H9 (cell line): ENCODE measurements at regions not wholly inside any gene's neighbourhood (a gene's known extent, or its start where the extent isn't known, plus 50 kb on each side); places are given as distances from the start of the nearest gene placed in this dataset.
A peak's percentile ranks its signal among the peaks of the same experiment; 100 is the strongest.

Experiments used
- DNase-seq: peaks from one replicate; pipeline ENCODE4 v3.0.0-alpha.2; 2017
- H2AFZ ChIP-seq: one replicate; pipeline ENCODE4 v1.6.1; 2013; ENCODE audit warnings: mild to moderate bottlenecking, low read length, control low read depth, moderate library complexity
- H2AK5ac ChIP-seq: 2 replicates; pipeline ENCODE4 v1.6.1; 2013; ENCODE audit warnings: low read length, control low read depth, mixed read lengths; ENCODE audit not compliant: insufficient read length
- H2BK120ac ChIP-seq: one replicate; pipeline ENCODE4 v1.6.1; 2013; ENCODE audit warnings: low read depth, mild to moderate bottlenecking, low read length, control low read depth, inconsistent platforms; ENCODE audit not compliant: poor library complexity, severe bottlenecking
- H2BK12ac ChIP-seq: 2 replicates; pipeline ENCODE4 v1.6.1; 2013; ENCODE audit warnings: low read length, control low read depth, mixed read lengths, low read depth; ENCODE audit not compliant: insufficient read length
- H2BK15ac ChIP-seq: 2 replicates; pipeline ENCODE4 v1.6.1; 2013; ENCODE audit warnings: low read depth, low read length, control low read depth
- H2BK20ac ChIP-seq: one replicate; pipeline ENCODE4 v1.6.1; 2013; ENCODE audit warnings: low read depth, mild to moderate bottlenecking, low read length, control low read depth, inconsistent platforms; ENCODE audit not compliant: poor library complexity, severe bottlenecking
- H2BK5ac ChIP-seq: 2 replicates; pipeline ENCODE4 v1.6.1; 2013; ENCODE audit warnings: low read length, control low read depth, mixed read lengths; ENCODE audit not compliant: insufficient read length
- H3K14ac ChIP-seq: 2 replicates; pipeline ENCODE4 v1.6.1; 2013; ENCODE audit warnings: low read length, control low read depth; ENCODE audit not compliant: insufficient read depth
- H3K18ac ChIP-seq: 2 replicates; pipeline ENCODE4 v1.6.1; 2013; ENCODE audit warnings: low read depth, mild to moderate bottlenecking, mixed read lengths, low read length, control low read depth; ENCODE audit not compliant: insufficient read length
- H3K23ac ChIP-seq: 2 replicates; pipeline ENCODE4 v1.6.1; 2013; ENCODE audit warnings: low read length, control low read depth, mixed read lengths, low read depth; ENCODE audit not compliant: insufficient read length
- H3K23me2 ChIP-seq: 2 replicates; pipeline ENCODE4 v1.6.1; 2013; ENCODE audit warnings: low read depth, mild to moderate bottlenecking, mixed read lengths, low read length, control low read depth; ENCODE audit not compliant: insufficient read length, poor library complexity, severe bottlenecking
- H3K27ac ChIP-seq: 2 replicates; pipeline ENCODE4 v1.5.1; 2013; ENCODE audit warnings: low read length, control low read depth, mixed read lengths, low read depth; ENCODE audit not compliant: insufficient read length
- H3K27me3 ChIP-seq: 2 replicates; pipeline ENCODE4 v1.6.1; 2013; ENCODE audit warnings: low read length, control low read depth, inconsistent platforms; ENCODE audit not compliant: insufficient read depth
- H3K4ac ChIP-seq: 2 replicates; pipeline ENCODE4 v1.6.1; 2013; ENCODE audit warnings: low read depth, mild to moderate bottlenecking, control low read depth, inconsistent platforms, low read length, moderate library complexity
- H3K4me1 ChIP-seq: 2 replicates; pipeline ENCODE4 v1.6.1; 2013; ENCODE audit warnings: low read length, control low read depth, inconsistent platforms; ENCODE audit not compliant: insufficient read depth
- H3K4me2 ChIP-seq: 2 replicates; pipeline ENCODE4 v1.6.1; 2013; ENCODE audit warnings: low read length, control low read depth, mixed read lengths; ENCODE audit not compliant: insufficient read length, insufficient read depth
- H3K56ac ChIP-seq: 2 replicates; pipeline ENCODE4 v1.6.1; 2013; ENCODE audit warnings: low read depth, mild to moderate bottlenecking, mixed read lengths, low read length, control low read depth; ENCODE audit not compliant: insufficient read length
- H3K79me1 ChIP-seq: 2 replicates; pipeline ENCODE4 v1.6.1; 2013; ENCODE audit warnings: low read depth, mild to moderate bottlenecking, moderate library complexity, low read length, control low read depth, inconsistent platforms; ENCODE audit not compliant: insufficient read depth, poor library complexity, severe bottlenecking
- H3K79me2 ChIP-seq: 2 replicates; pipeline ENCODE4 v1.6.1; 2013; ENCODE audit warnings: low read length, control low read depth, inconsistent platforms; ENCODE audit not compliant: insufficient read depth
- H3K9ac ChIP-seq: 2 replicates; pipeline ENCODE4 v1.6.1; 2013; ENCODE audit warnings: low read length, control low read depth, mixed read lengths; ENCODE audit not compliant: insufficient read length; ENCODE audit errors: extremely low read depth
- H3K9me3 ChIP-seq: one replicate; pipeline ENCODE4 v1.6.1; 2013; ENCODE audit warnings: low read depth, low read length, inconsistent platforms; ENCODE audit not compliant: control insufficient read depth
- H3T11ph ChIP-seq: one replicate; pipeline ENCODE4 v1.6.1; 2013; ENCODE audit warnings: mild to moderate bottlenecking, low read length, control low read depth, inconsistent platforms
- H4K20me1 ChIP-seq: one replicate; pipeline ENCODE4 v1.6.1; 2013; ENCODE audit not compliant: control insufficient read depth, insufficient read length, insufficient read depth
- H4K5ac ChIP-seq: 2 replicates; pipeline ENCODE4 v1.6.1; 2013; ENCODE audit warnings: low read depth, mild to moderate bottlenecking, mixed read lengths, low read length, control low read depth; ENCODE audit not compliant: insufficient read length
- H4K8ac ChIP-seq: replicated peaks from 2 replicates; pipeline ENCODE4 v1.6.1; 2013; ENCODE audit warnings: low read length, control low read depth, mixed read lengths, low read depth; ENCODE audit not compliant: insufficient read length
- H4K91ac ChIP-seq: 2 replicates; pipeline ENCODE4 v1.6.1; 2013; ENCODE audit warnings: low read depth, mild to moderate bottlenecking, moderate library complexity, mixed read lengths, low read length, control low read depth; ENCODE audit not compliant: insufficient read length
- H3K27ac Mint-ChIP-seq, 3 experiments: 2 replicates in 2 of 3; 3 replicates in 1 of 3; pipeline ENCODE4 v1.8.0; 2020 to 2021; ENCODE audit warnings: mixed read lengths in 3 of 3, mild to moderate bottlenecking in 1 of 3, moderate library complexity in 1 of 3
- H3K27me3 Mint-ChIP-seq: 2 replicates; pipeline ENCODE4 v1.8.0; 2021; ENCODE audit warnings: low read depth, mild to moderate bottlenecking, moderate library complexity, mixed read lengths
- H3K36me3 Mint-ChIP-seq, 3 experiments: 2 replicates in 2 of 3; 3 replicates in 1 of 3; pipeline ENCODE4 v1.8.0; 2020 to 2021; ENCODE audit warnings: low read depth in 3 of 3, mixed read lengths in 3 of 3; ENCODE audit not compliant: insufficient read depth in 1 of 3
- H3K4me1 Mint-ChIP-seq, 2 experiments: 2 replicates each; pipeline ENCODE4 v1.8.0; 2020; ENCODE audit warnings: mixed read lengths in 2 of 2
- H3K4me3 Mint-ChIP-seq, 2 experiments: 2 replicates in 1 of 2; 3 replicates in 1 of 2; pipeline ENCODE4 v1.8.0; 2020 to 2021; ENCODE audit warnings: mild to moderate bottlenecking in 2 of 2, mixed read lengths in 2 of 2, moderate library complexity in 1 of 2
- H3K9me3 Mint-ChIP-seq, 2 experiments: 2 replicates in 1 of 2; 3 replicates in 1 of 2; pipeline ENCODE4 v1.8.0; 2020; ENCODE audit warnings: mild to moderate bottlenecking in 2 of 2, mixed read lengths in 2 of 2, moderate library complexity in 1 of 2
- WGBS: extraction: QIAGEN DNeasy Blood & Tissue Kit; methylation state at CpG from one replicate; pipeline ENCODE4 v1.1.7; 2013; ENCODE audit warnings: missing lambda C conversion rate, low lambda C conversion rate, mixed read lengths; ENCODE audit not compliant: insufficient read length; ENCODE audit errors: extremely low coverage; 5-methylcytosine and 5-hydroxymethylcytosine counted together
- TF ChIP-seq, protein P1 (sequence below): fragments of 200-600 bp; sonication (generic); conservative IDR thresholded peaks from 3 replicates; pipeline ENCODE4 v1.8.0; 2021; ENCODE audit warnings: antibody characterized with exemption, mild to moderate bottlenecking

DNA sequence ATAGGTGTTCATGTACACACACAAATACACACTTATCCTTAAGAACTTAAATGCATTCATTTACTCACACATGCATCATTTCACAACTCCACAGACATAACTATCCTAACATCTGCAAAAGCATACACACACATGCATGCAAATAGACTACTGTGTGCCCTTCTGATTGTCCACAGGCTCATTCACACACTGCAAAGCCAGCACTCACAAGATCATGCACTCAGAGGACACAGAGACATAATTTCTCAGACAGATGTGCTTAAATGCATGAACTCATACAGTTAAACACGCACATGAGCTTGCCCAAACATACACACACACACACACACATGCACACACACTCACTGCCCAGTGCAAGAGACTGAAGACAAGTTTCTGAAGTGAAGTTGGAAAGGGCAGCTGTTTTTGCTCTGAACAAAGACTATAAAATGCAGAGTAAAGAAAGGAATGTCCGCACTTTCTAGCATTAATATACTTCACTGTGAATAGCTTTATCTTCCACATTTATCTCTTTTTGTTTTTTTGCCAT, 1018.0 kb upstream of the HS3ST1 start:
- H3K4me2 ChIP-seq: no peak overlapping the region
- no peak overlapping the region for H2BK120ac ChIP-seq
- no peak overlapping the region for H2AFZ ChIP-seq
- H3K14ac ChIP-seq: no peak overlapping the region
- H3K4me1 ChIP-seq: no peaks in the 10 kb centered on the region
- H3K27me3 ChIP-seq: no peaks in the 10 kb centered on the region
- H3K4ac ChIP-seq: no peak overlapping the region
- no peak overlapping the region for H3K56ac ChIP-seq
- no peak overlapping the region for H3T11ph ChIP-seq
- Mint-ChIP-seq H3K4me1 (no peaks in the 10 kb centered on the region), H3K9me3 (peaks cover 17 to 24% of the 10 kb centered on the region in 2 experiments), H3K36me3 (peaks cover 5 to 18% (median 7%) of the 10 kb centered on the region in 3 experiments; a peak in 6 of 7 replicates), H3K27ac (no peak overlapping the region), H3K4me3 (no peak overlapping the region), H3K27me3 (no peaks in the 10 kb centered on the region)
- H4K5ac ChIP-seq: no peak overlapping the region
- no peak overlapping the region for H2BK15ac ChIP-seq
- H4K8ac ChIP-seq: no peak overlapping the region
- H3K23ac ChIP-seq: no peak overlapping the region
- no peaks in the 10 kb centered on the region for H3K23me2 ChIP-seq
- WGBS: no CpG with 5 or more reads among the region's 2 CpGs
- no peak overlapping the region for H2BK5ac ChIP-seq
- H4K91ac ChIP-seq: no peak overlapping the region
- H4K20me1 ChIP-seq: no peaks in the 10 kb centered on the region
- no peak overlapping the region for H2BK12ac ChIP-seq
- H2AK5ac ChIP-seq: no peak overlapping the region
- DNase-seq: no peak
- peak overlapping the region; percentile 15 for H3K18ac ChIP-seq
- H3K9me3 ChIP-seq: no peaks in the 10 kb centered on the region
- H2BK20ac ChIP-seq: no peak overlapping the region
- no peaks in the 10 kb centered on the region for H3K79me1 ChIP-seq
- TF ChIP-seq, protein P1, sequence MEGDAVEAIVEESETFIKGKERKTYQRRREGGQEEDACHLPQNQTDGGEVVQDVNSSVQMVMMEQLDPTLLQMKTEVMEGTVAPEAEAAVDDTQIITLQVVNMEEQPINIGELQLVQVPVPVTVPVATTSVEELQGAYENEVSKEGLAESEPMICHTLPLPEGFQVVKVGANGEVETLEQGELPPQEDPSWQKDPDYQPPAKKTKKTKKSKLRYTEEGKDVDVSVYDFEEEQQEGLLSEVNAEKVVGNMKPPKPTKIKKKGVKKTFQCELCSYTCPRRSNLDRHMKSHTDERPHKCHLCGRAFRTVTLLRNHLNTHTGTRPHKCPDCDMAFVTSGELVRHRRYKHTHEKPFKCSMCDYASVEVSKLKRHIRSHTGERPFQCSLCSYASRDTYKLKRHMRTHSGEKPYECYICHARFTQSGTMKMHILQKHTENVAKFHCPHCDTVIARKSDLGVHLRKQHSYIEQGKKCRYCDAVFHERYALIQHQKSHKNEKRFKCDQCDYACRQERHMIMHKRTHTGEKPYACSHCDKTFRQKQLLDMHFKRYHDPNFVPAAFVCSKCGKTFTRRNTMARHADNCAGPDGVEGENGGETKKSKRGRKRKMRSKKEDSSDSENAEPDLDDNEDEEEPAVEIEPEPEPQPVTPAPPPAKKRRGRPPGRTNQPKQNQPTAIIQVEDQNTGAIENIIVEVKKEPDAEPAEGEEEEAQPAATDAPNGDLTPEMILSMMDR: no peak
- no peaks in the 10 kb centered on the region for H3K79me2 ChIP-seq
- no peak overlapping the region for H3K27ac ChIP-seq
- no peak overlapping the region for H3K9ac ChIP-seq
